ENCODE measurements at regions not wholly inside any gene's neighbourhood (a gene's known extent, or its start where the extent isn't known, plus 50 kb on each side); places are given as distances from the start of the nearest gene placed in this dataset. TPM values are rescaled to one million over a fixed set of nuclear protein-coding genes. Genes with fewer than 3 reads are reported as not detected.

- Histone ChIP-seq H3K4me1 (no peaks in the 10 kb centered on the region), H3K9me3 (no peaks in the 10 kb centered on the region), H3K27ac (no peak overlapping the region), H3K36me3 (no peaks in the 10 kb centered on the region), H3K27me3 (no peaks in the 10 kb centered on the region), H3K4me3 (no peak overlapping the region)
- TF ChIP-seq CTCF (IDR thresholded peaks at IDR 0.05) (no peak), POLR2A (IDR thresholded peaks at IDR 0.05) (no peak)
- intact Hi-C loops (cut with DNase I; ENCODE audit: low total_unique reads) = loop anchor here (5.0 to 10.0 kb wide), 2 partner anchors 473 to 1186 kb away; partner anchors contain the start of gene CXCL12
- no peak for DNase-seq
Measured at GRCh38 chr10:44858017-44858371, 53.1 kb upstream of the TMEM72 start.

- no peak overlapping the region for H3K4me3 ChIP-seq
- intact Hi-C loops (cut with DNase I; ENCODE audit: low total_unique reads) = loop anchor here (5.0 to 10.0 kb wide), 2 partner anchors 474 to 1187 kb away; partner anchors contain the start of gene CXCL12
- H3K36me3 ChIP-seq = no peaks in the 10 kb centered on the region
- TF ChIP-seq CTCF (IDR thresholded peaks at IDR 0.05) (no peak), POLR2A (IDR thresholded peaks at IDR 0.05) (no peak)
- no peak for DNase-seq
- no peaks in the 10 kb centered on the region for H3K4me1 ChIP-seq
- no peaks in the 10 kb centered on the region for H3K27me3 ChIP-seq
- H3K27ac ChIP-seq = no peak overlapping the region
- no peaks in the 10 kb centered on the region for H3K9me3 ChIP-seq
Measured at GRCh38 chr10:44858988-44859387, 52.1 kb upstream of the TMEM72 start.

GRCh38 chr10:44859546-44860285, 51.4 kb upstream of the TMEM72 start:
- no peak overlapping the region for H3K4me3 ChIP-seq
- no peak for DNase-seq
- no peaks in the 10 kb centered on the region for H3K4me1 ChIP-seq
- TF ChIP-seq POLR2A (IDR thresholded peaks at IDR 0.05) (no peak), CTCF (IDR thresholded peaks at IDR 0.05) (no peak)
- intact Hi-C loops (cut with DNase I; ENCODE audit: low total_unique reads) = loop anchor here (5.0 to 10.0 kb wide), 2 partner anchors 475 to 1187 kb away; partner anchors contain the start of gene CXCL12
- no peaks in the 10 kb centered on the region for H3K36me3 ChIP-seq
- H3K27ac ChIP-seq = no peak overlapping the region
- no peaks in the 10 kb centered on the region for H3K27me3 ChIP-seq
- no peaks in the 10 kb centered on the region for H3K9me3 ChIP-seq

GRCh38 chr10:44860811-44861736, 50.1 kb upstream of the TMEM72 start:
- Histone ChIP-seq H3K27ac (no peak overlapping the region), H3K4me1 (no peaks in the 10 kb centered on the region), H3K9me3 (no peaks in the 10 kb centered on the region), H3K27me3 (no peaks in the 10 kb centered on the region), H3K4me3 (no peak overlapping the region), H3K36me3 (no peaks in the 10 kb centered on the region)
- DNase-seq = peak; percentile 39 to 46
- intact Hi-C loops (cut with DNase I; ENCODE audit: low total_unique reads) = no loop called here
- TF ChIP-seq CTCF (IDR thresholded peaks at IDR 0.05) (no peak), POLR2A (IDR thresholded peaks at IDR 0.05) (no peak)

Small RNA genes in the stretch of these regions (small RNA-seq; reads per million reads assigned to genes)
- gene AL356157.2 = not detected

Measured in uterus (tissue), 3 donors.